H7 (cell line): ENCODE measurements at regions not wholly inside any gene's neighbourhood (a gene's known extent, or its start where the extent isn't known, plus 50 kb on each side); places are given as distances from the start of the nearest gene placed in this dataset.
"Not testable (repeated sequence)": the region's sequence is repeated elsewhere in the genome, so short reads cannot be mapped to it uniquely, and the experiment has no call there.

ENCODE experiments used
- DNase-seq: peaks from one replicate; pipeline ENCODE4 v3.0.0; 2012
- H3K27me3 ChIP-seq: 2 replicates; pipeline ENCODE4 v1.6.0; 2011; ENCODE audit warnings: mild to moderate bottlenecking, low read length; ENCODE audit not compliant: control insufficient read depth, insufficient read depth
- H3K36me3 ChIP-seq: replicated peaks from 2 replicates; pipeline ENCODE4 v1.5.1; 2011; ENCODE audit warnings: low read length; ENCODE audit not compliant: control insufficient read depth, insufficient read depth
- H3K4me3 ChIP-seq: 2 replicates; pipeline ENCODE4 v1.5.1; 2011; ENCODE audit warnings: low read depth, mild to moderate bottlenecking, control low read depth, low read length, moderate library complexity; ENCODE audit not compliant: insufficient read depth

- not testable (repeated sequence) for H3K4me3 ChIP-seq, DNase-seq
Measured at GRCh38 chr10:42533866-42534265, 104.5 kb downstream of the ZNF33B start.

GRCh38 chr10:42532996-42533395, 105.4 kb downstream of the ZNF33B start:
- no peak overlapping the region for H3K4me3 ChIP-seq
- H3K27me3 ChIP-seq, result no peaks in the 10 kb centered on the region
- no peaks in the 10 kb centered on the region for H3K36me3 ChIP-seq
- no peak for DNase-seq

More at GRCh38 chr10:42533866-42534265, 104.5 kb downstream of the ZNF33B start:
- not testable (repeated sequence) for H3K36me3 ChIP-seq, H3K27me3 ChIP-seq

GRCh38 chr10:42523098-42523497, 115.3 kb downstream of the ZNF33B start:
- Histone ChIP-seq H3K36me3 (peaks cover 2% of the 10 kb centered on the region), H3K4me3 (no peak overlapping the region), H3K27me3 (no peaks in the 10 kb centered on the region)
- DNase-seq, result no peak

- no peak for DNase-seq
- no peaks in the 10 kb centered on the region for H3K27me3 ChIP-seq
- no peak overlapping the region for H3K4me3 ChIP-seq
- peaks cover 2% of the 10 kb centered on the region for H3K36me3 ChIP-seq
Measured at GRCh38 chr10:42519761-42520460, 118.5 kb downstream of the ZNF33B start.

- H3K27me3 ChIP-seq, result no peaks in the 10 kb centered on the region
- no peak overlapping the region for H3K4me3 ChIP-seq
- peaks cover 2% of the 10 kb centered on the region for H3K36me3 ChIP-seq
- no peak for DNase-seq
Measured at GRCh38 chr10:42519079-42519478, 119.3 kb downstream of the ZNF33B start.

GRCh38 chr10:42513921-42514320, 124.4 kb downstream of the ZNF33B start:
- no peak for DNase-seq
- Histone ChIP-seq H3K27me3 (no peaks in the 10 kb centered on the region), H3K4me3 (no peak overlapping the region), H3K36me3 (no peaks in the 10 kb centered on the region)

- H3K4me3 ChIP-seq, result no peak overlapping the region
- no peaks in the 10 kb centered on the region for H3K36me3 ChIP-seq
- no peak for DNase-seq
- no peaks in the 10 kb centered on the region for H3K27me3 ChIP-seq
Measured at GRCh38 chr10:42491801-42492200, 146.6 kb downstream of the ZNF33B start.

- no peaks in the 10 kb centered on the region for H3K36me3 ChIP-seq
- no peak for DNase-seq
- H3K27me3 ChIP-seq, result no peaks in the 10 kb centered on the region
- no peak overlapping the region for H3K4me3 ChIP-seq
Measured at GRCh38 chr10:42491001-42491592, 147.3 kb downstream of the ZNF33B start.

GRCh38 chr10:42490368-42490767, 148.0 kb downstream of the ZNF33B start:
- H3K27me3 ChIP-seq, result no peaks in the 10 kb centered on the region

GRCh38 chr10:42488416-42488815, 150.0 kb downstream of the ZNF33B start:
- Histone ChIP-seq H3K27me3 (no peaks in the 10 kb centered on the region), H3K36me3 (no peaks in the 10 kb centered on the region), H3K4me3 (no peak overlapping the region)
- no peak for DNase-seq

More at GRCh38 chr10:42490368-42490767, 148.0 kb downstream of the ZNF33B start:
- Histone ChIP-seq H3K36me3 (no peaks in the 10 kb centered on the region), H3K4me3 (no peak overlapping the region)
- DNase-seq, result no peak

- no peak for DNase-seq
- Histone ChIP-seq H3K36me3 (no peaks in the 10 kb centered on the region), H3K27me3 (no peaks in the 10 kb centered on the region), H3K4me3 (no peak overlapping the region)
Measured at GRCh38 chr10:42482411-42482810, 156.0 kb downstream of the ZNF33B start.

GRCh38 chr10:42479057-42479456, 159.3 kb downstream of the ZNF33B start:
- Histone ChIP-seq H3K27me3 (no peaks in the 10 kb centered on the region), H3K36me3 (no peaks in the 10 kb centered on the region), H3K4me3 (no peak overlapping the region)
- DNase-seq, result no peak

- Histone ChIP-seq H3K4me3 (no peak overlapping the region), H3K27me3 (no peaks in the 10 kb centered on the region), H3K36me3 (no peaks in the 10 kb centered on the region)
- DNase-seq, result no peak
Measured at GRCh38 chr10:42477170-42477569, 161.2 kb downstream of the ZNF33B start.

GRCh38 chr10:42476101-42476500, 162.3 kb downstream of the ZNF33B start:
- H3K4me3 ChIP-seq, result no peak overlapping the region
- no peaks in the 10 kb centered on the region for H3K36me3 ChIP-seq
- DNase-seq, result peak; percentile 15
- no peaks in the 10 kb centered on the region for H3K27me3 ChIP-seq

- no peaks in the 10 kb centered on the region for H3K36me3 ChIP-seq
- no peak overlapping the region for H3K4me3 ChIP-seq
- H3K27me3 ChIP-seq, result no peaks in the 10 kb centered on the region
- DNase-seq, result peak; percentile 4
Measured at GRCh38 chr10:42475168-42476098, 162.9 kb downstream of the ZNF33B start.
